H9 (cell line): ENCODE measurements at regions not wholly inside any gene's neighbourhood (a gene's known extent, or its start where the extent isn't known, plus 50 kb on each side); places are given as distances from the start of the nearest gene placed in this dataset.

Source experiments
- DNase-seq: peaks from one replicate; pipeline ENCODE4 v3.0.0-alpha.2; 2017
- H2AFZ ChIP-seq: one replicate; pipeline ENCODE4 v1.6.1; 2013; ENCODE audit warnings: mild to moderate bottlenecking, low read length, control low read depth, moderate library complexity
- H2AK5ac ChIP-seq: 2 replicates; pipeline ENCODE4 v1.6.1; 2013; ENCODE audit warnings: low read length, control low read depth, mixed read lengths; ENCODE audit not compliant: insufficient read length
- H2BK120ac ChIP-seq: one replicate; pipeline ENCODE4 v1.6.1; 2013; ENCODE audit warnings: low read depth, mild to moderate bottlenecking, low read length, control low read depth, inconsistent platforms; ENCODE audit not compliant: poor library complexity, severe bottlenecking
- H2BK12ac ChIP-seq: 2 replicates; pipeline ENCODE4 v1.6.1; 2013; ENCODE audit warnings: low read length, control low read depth, mixed read lengths, low read depth; ENCODE audit not compliant: insufficient read length
- H2BK15ac ChIP-seq: 2 replicates; pipeline ENCODE4 v1.6.1; 2013; ENCODE audit warnings: low read depth, low read length, control low read depth
- H2BK20ac ChIP-seq: one replicate; pipeline ENCODE4 v1.6.1; 2013; ENCODE audit warnings: low read depth, mild to moderate bottlenecking, low read length, control low read depth, inconsistent platforms; ENCODE audit not compliant: poor library complexity, severe bottlenecking
- H2BK5ac ChIP-seq: 2 replicates; pipeline ENCODE4 v1.6.1; 2013; ENCODE audit warnings: low read length, control low read depth, mixed read lengths; ENCODE audit not compliant: insufficient read length
- H3K14ac ChIP-seq: 2 replicates; pipeline ENCODE4 v1.6.1; 2013; ENCODE audit warnings: low read length, control low read depth; ENCODE audit not compliant: insufficient read depth
- H3K18ac ChIP-seq: 2 replicates; pipeline ENCODE4 v1.6.1; 2013; ENCODE audit warnings: low read depth, mild to moderate bottlenecking, mixed read lengths, low read length, control low read depth; ENCODE audit not compliant: insufficient read length
- H3K23ac ChIP-seq: 2 replicates; pipeline ENCODE4 v1.6.1; 2013; ENCODE audit warnings: low read length, control low read depth, mixed read lengths, low read depth; ENCODE audit not compliant: insufficient read length
- H3K23me2 ChIP-seq: 2 replicates; pipeline ENCODE4 v1.6.1; 2013; ENCODE audit warnings: low read depth, mild to moderate bottlenecking, mixed read lengths, low read length, control low read depth; ENCODE audit not compliant: insufficient read length, poor library complexity, severe bottlenecking
- H3K27ac ChIP-seq: 2 replicates; pipeline ENCODE4 v1.5.1; 2013; ENCODE audit warnings: low read length, control low read depth, mixed read lengths, low read depth; ENCODE audit not compliant: insufficient read length
- H3K27me3 ChIP-seq: 2 replicates; pipeline ENCODE4 v1.6.1; 2013; ENCODE audit warnings: low read length, control low read depth, inconsistent platforms; ENCODE audit not compliant: insufficient read depth
- H3K4ac ChIP-seq: 2 replicates; pipeline ENCODE4 v1.6.1; 2013; ENCODE audit warnings: low read depth, mild to moderate bottlenecking, control low read depth, inconsistent platforms, low read length, moderate library complexity
- H3K4me1 ChIP-seq: 2 replicates; pipeline ENCODE4 v1.6.1; 2013; ENCODE audit warnings: low read length, control low read depth, inconsistent platforms; ENCODE audit not compliant: insufficient read depth
- H3K4me2 ChIP-seq: 2 replicates; pipeline ENCODE4 v1.6.1; 2013; ENCODE audit warnings: low read length, control low read depth, mixed read lengths; ENCODE audit not compliant: insufficient read length, insufficient read depth
- H3K56ac ChIP-seq: 2 replicates; pipeline ENCODE4 v1.6.1; 2013; ENCODE audit warnings: low read depth, mild to moderate bottlenecking, mixed read lengths, low read length, control low read depth; ENCODE audit not compliant: insufficient read length
- H3K79me1 ChIP-seq: 2 replicates; pipeline ENCODE4 v1.6.1; 2013; ENCODE audit warnings: low read depth, mild to moderate bottlenecking, moderate library complexity, low read length, control low read depth, inconsistent platforms; ENCODE audit not compliant: insufficient read depth, poor library complexity, severe bottlenecking
- H3K79me2 ChIP-seq: 2 replicates; pipeline ENCODE4 v1.6.1; 2013; ENCODE audit warnings: low read length, control low read depth, inconsistent platforms; ENCODE audit not compliant: insufficient read depth
- H3K9ac ChIP-seq: 2 replicates; pipeline ENCODE4 v1.6.1; 2013; ENCODE audit warnings: low read length, control low read depth, mixed read lengths; ENCODE audit not compliant: insufficient read length; ENCODE audit errors: extremely low read depth
- H3K9me3 ChIP-seq: one replicate; pipeline ENCODE4 v1.6.1; 2013; ENCODE audit warnings: low read depth, low read length, inconsistent platforms; ENCODE audit not compliant: control insufficient read depth
- H3T11ph ChIP-seq: one replicate; pipeline ENCODE4 v1.6.1; 2013; ENCODE audit warnings: mild to moderate bottlenecking, low read length, control low read depth, inconsistent platforms
- H4K20me1 ChIP-seq: one replicate; pipeline ENCODE4 v1.6.1; 2013; ENCODE audit not compliant: control insufficient read depth, insufficient read length, insufficient read depth
- H4K5ac ChIP-seq: 2 replicates; pipeline ENCODE4 v1.6.1; 2013; ENCODE audit warnings: low read depth, mild to moderate bottlenecking, mixed read lengths, low read length, control low read depth; ENCODE audit not compliant: insufficient read length
- H4K8ac ChIP-seq: replicated peaks from 2 replicates; pipeline ENCODE4 v1.6.1; 2013; ENCODE audit warnings: low read length, control low read depth, mixed read lengths, low read depth; ENCODE audit not compliant: insufficient read length
- H4K91ac ChIP-seq: 2 replicates; pipeline ENCODE4 v1.6.1; 2013; ENCODE audit warnings: low read depth, mild to moderate bottlenecking, moderate library complexity, mixed read lengths, low read length, control low read depth; ENCODE audit not compliant: insufficient read length
- H3K27ac Mint-ChIP-seq, 3 experiments: 2 replicates in 2 of 3; 3 replicates in 1 of 3; pipeline ENCODE4 v1.8.0; 2020 to 2021; ENCODE audit warnings: mixed read lengths in 3 of 3, mild to moderate bottlenecking in 1 of 3, moderate library complexity in 1 of 3
- H3K27me3 Mint-ChIP-seq: 2 replicates; pipeline ENCODE4 v1.8.0; 2021; ENCODE audit warnings: low read depth, mild to moderate bottlenecking, moderate library complexity, mixed read lengths
- H3K36me3 Mint-ChIP-seq, 3 experiments: 2 replicates in 2 of 3; 3 replicates in 1 of 3; pipeline ENCODE4 v1.8.0; 2020 to 2021; ENCODE audit warnings: low read depth in 3 of 3, mixed read lengths in 3 of 3; ENCODE audit not compliant: insufficient read depth in 1 of 3
- H3K4me1 Mint-ChIP-seq, 2 experiments: 2 replicates each; pipeline ENCODE4 v1.8.0; 2020; ENCODE audit warnings: mixed read lengths in 2 of 2
- H3K4me3 Mint-ChIP-seq, 2 experiments: 2 replicates in 1 of 2; 3 replicates in 1 of 2; pipeline ENCODE4 v1.8.0; 2020 to 2021; ENCODE audit warnings: mild to moderate bottlenecking in 2 of 2, mixed read lengths in 2 of 2, moderate library complexity in 1 of 2
- H3K9me3 Mint-ChIP-seq, 2 experiments: 2 replicates in 1 of 2; 3 replicates in 1 of 2; pipeline ENCODE4 v1.8.0; 2020; ENCODE audit warnings: mild to moderate bottlenecking in 2 of 2, mixed read lengths in 2 of 2, moderate library complexity in 1 of 2
- CTCF ChIP-seq: fragments of 200-600 bp; sonication (generic); conservative IDR thresholded peaks from 3 replicates; pipeline ENCODE4 v1.8.0; 2021; ENCODE audit warnings: antibody characterized with exemption, mild to moderate bottlenecking
- WGBS: extraction: QIAGEN DNeasy Blood & Tissue Kit; methylation state at CpG from one replicate; pipeline ENCODE4 v1.1.7; 2013; ENCODE audit warnings: missing lambda C conversion rate, low lambda C conversion rate, mixed read lengths; ENCODE audit not compliant: insufficient read length; ENCODE audit errors: extremely low coverage; 5-methylcytosine and 5-hydroxymethylcytosine counted together

DNA sequence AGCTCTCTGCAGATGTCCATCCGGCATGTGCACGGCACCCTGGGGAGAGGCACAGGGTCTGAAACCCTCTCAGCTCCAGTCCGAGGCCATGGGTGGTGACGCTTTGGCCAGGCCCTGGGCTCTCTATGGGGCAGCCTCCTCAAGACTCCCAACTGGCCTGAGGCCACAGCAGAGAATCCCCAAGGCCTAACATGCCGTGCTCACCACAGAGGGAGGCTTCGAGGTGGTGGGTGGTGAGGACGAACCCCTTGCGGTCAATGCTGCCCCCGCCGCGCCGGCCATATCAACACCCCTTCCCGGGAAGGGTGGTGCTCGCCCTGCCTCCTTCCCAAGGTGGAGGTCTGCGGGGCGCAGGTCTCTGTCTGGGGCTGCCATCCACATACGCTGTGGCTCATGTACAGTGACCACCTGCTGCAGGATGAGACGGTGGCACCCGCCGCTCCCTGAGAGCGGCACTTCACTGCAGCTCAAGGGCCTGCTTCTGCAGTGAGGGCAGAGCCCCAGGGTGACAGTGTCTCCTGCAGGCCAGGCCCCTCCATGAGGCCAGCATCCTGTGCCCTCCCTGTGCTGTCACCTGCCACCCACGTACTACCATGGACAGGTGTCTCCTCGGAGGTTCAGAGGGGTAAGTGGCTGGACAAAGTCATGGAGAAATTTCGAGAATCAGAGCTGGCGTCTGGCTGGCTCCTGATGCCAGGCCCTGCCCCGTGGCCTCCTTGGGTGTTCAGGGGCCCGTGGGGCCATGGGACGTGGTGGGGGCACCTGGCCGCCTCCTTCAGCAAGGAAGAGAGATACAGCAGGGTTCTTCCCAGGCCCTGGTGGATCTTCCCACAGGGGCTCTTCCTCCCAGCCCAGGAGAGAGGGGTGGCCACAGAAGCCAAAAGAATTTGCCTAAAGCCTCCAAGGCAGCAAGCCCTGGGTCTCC, 54.6 kb upstream of the ACSF3 start:
- Mint-ChIP-seq H3K4me1 (peaks cover 7 to 30% of the 10 kb centered on the region in 2 experiments), H3K27ac (no peak overlapping the region), H3K9me3 (no peaks in the 10 kb centered on the region), H3K4me3 (no peak overlapping the region), H3K27me3 (peaks cover 8% of the 10 kb centered on the region), H3K36me3 (no peaks in the 10 kb centered on the region)
- Histone ChIP-seq H3K14ac (no peak overlapping the region; the same call in 1 of the 2 replicates), H3K4me1 (no peaks in the 10 kb centered on the region; the same call in 1 of the 2 replicates), H4K5ac (no peak overlapping the region), H4K20me1 (no peaks in the 10 kb centered on the region), H3K56ac (no peak overlapping the region), H3K18ac (no peak overlapping the region), H2BK15ac (no peak overlapping the region), H3K27ac (no peak overlapping the region), H3K79me1 (no peaks in the 10 kb centered on the region), H2BK120ac (no peak overlapping the region), H3K9me3 (no peaks in the 10 kb centered on the region), H2BK20ac (no peak overlapping the region), H2AK5ac (no peak overlapping the region), H4K8ac (no peak overlapping the region), H3K4ac (no peak overlapping the region), H3K23me2 (peaks cover 6% of the 10 kb centered on the region), H3K79me2 (no peaks in the 10 kb centered on the region), H4K91ac (no peak overlapping the region), H3K9ac (no peak overlapping the region), H3K27me3 (no peaks in the 10 kb centered on the region), H2BK5ac (no peak overlapping the region), H2AFZ (no peak overlapping the region), H3T11ph (no peak overlapping the region), H3K4me2 (no peak overlapping the region), H2BK12ac (no peak overlapping the region), H3K23ac (no peak overlapping the region)
- DNase-seq = no peak
- no peak for TF ChIP-seq CTCF
- no CpG with 5 or more reads among the region's 29 CpGs for WGBS
